Neural cell (in vitro differentiated cells): ENCODE measurements at regions not wholly inside any gene's neighbourhood (a gene's known extent, or its start where the extent isn't known, plus 50 kb on each side); places are given as distances from the start of the nearest gene placed in this dataset.

ENCODE experiments used
- CTCF ChIP-seq: fragments of 450-650 bp; IDR thresholded peaks from 2 replicates; pipeline ENCODE4 v1.5.1; 2014; ENCODE audit warnings: antibody characterized with exemption, mild to moderate bottlenecking, moderate library complexity; ENCODE audit not compliant: poor library complexity, severe bottlenecking
- EP300 ChIP-seq: fragments of 450-650 bp; conservative IDR thresholded peaks from 2 replicates; pipeline ENCODE4 v1.6.1; 2014; ENCODE audit warnings: antibody characterized with exemption, mild to moderate bottlenecking, moderate library complexity; ENCODE audit not compliant: poor library complexity, severe bottlenecking

- peak; percentile 43 for TF ChIP-seq CTCF
- no peak for TF ChIP-seq EP300
Measured at GRCh38 chr2:194166818-194167217, 1490.2 kb upstream of the SLC39A10 start.
